Activated CD8-positive, alpha-beta T cell treated with anti-CD3 and anti-CD28 coated beads for 36 hours (primary cell): ENCODE measurements at regions not wholly inside any gene's neighbourhood (a gene's known extent, or its start where the extent isn't known, plus 50 kb on each side); places are given as distances from the start of the nearest gene placed in this dataset.
A peak's percentile ranks its signal among the peaks of the same experiment; 100 is the strongest.

ENCODE experiments used
- ATAC-seq: fragments of 200-7000 bp; cut with Tn5 transposase; one replicate; pipeline ENCODE4 v1.10.0; 2021; ENCODE audit warnings: mild to moderate bottlenecking, moderate library complexity
- CTCF ChIA-PET: fragments of 350-600 bp; sonication (Branson Sonifier 250); formaldehyde crosslinking; loops from one replicate; lab custom pipeline; 2021; ENCODE audit warnings: antibody characterized with exemption; lab: Charles Lee
- POLR2A ChIA-PET: fragments of 350-600 bp; sonication (Branson Sonifier 250); formaldehyde crosslinking; loops from one replicate; lab custom pipeline; 2021; ENCODE audit warnings: antibody characterized with exemption; lab: Charles Lee
- DNase-seq: peaks from one replicate; pipeline ENCODE4 v3.0.0-alpha.2; 2020
- H3K27ac Mint-ChIP-seq: one replicate; pipeline ENCODE4 v1.8.0; 2021; ENCODE audit warnings: mild to moderate bottlenecking, mixed read lengths
- H3K27me3 Mint-ChIP-seq: one replicate; pipeline ENCODE4 v1.8.0; 2021; ENCODE audit warnings: mixed read lengths
- H3K36me3 Mint-ChIP-seq: one replicate; pipeline ENCODE4 v1.8.0; 2021; ENCODE audit warnings: low read depth, mixed read lengths
- H3K4me1 Mint-ChIP-seq: one replicate; pipeline ENCODE4 v1.8.0; 2021; ENCODE audit warnings: low read depth, mixed read lengths
- H3K4me3 Mint-ChIP-seq: one replicate; pipeline ENCODE4 v1.8.0; 2021; ENCODE audit warnings: mild to moderate bottlenecking, moderate library complexity, mixed read lengths
- H3K9me3 Mint-ChIP-seq: one replicate; pipeline ENCODE4 v1.8.0; 2021; ENCODE audit warnings: mixed read lengths
- CTCF ChIP-seq: fragments of 200-600 bp; IDR thresholded peaks from one replicate; pipeline ENCODE4 v1.8.0; 2022; ENCODE audit warnings: antibody characterized with exemption, mild to moderate bottlenecking
- intact Hi-C: fragments of 100-400 bp; cut with micrococcal nuclease; formaldehyde crosslinking; loops from one replicate; pipeline ENCODE4 v1.10.0; 2022

- H3K27ac Mint-ChIP-seq, result no peak overlapping the region
- H3K4me1 Mint-ChIP-seq, result no peaks in the 10 kb centered on the region
- H3K9me3 Mint-ChIP-seq, result no peaks in the 10 kb centered on the region
- H3K4me3 Mint-ChIP-seq, result no peak overlapping the region
- no peak for TF ChIP-seq CTCF
- DNase-seq, result no peak
- H3K27me3 Mint-ChIP-seq, result peaks cover 10% of the 10 kb centered on the region
- intact Hi-C loops, result no loop called here
- ChIA-PET CTCF (no interaction called here), POLR2A (no interaction called here)
- H3K36me3 Mint-ChIP-seq, result no peaks in the 10 kb centered on the region
- ATAC-seq, result no peak
Measured at GRCh38 chr4:154078504-154079350, 289.8 kb upstream of the SFRP2 start.

GRCh38 chr4:154076921-154077320 is 288.0 kb upstream of the SFRP2 start:
- peaks cover 5% of the 10 kb centered on the region for H3K4me1 Mint-ChIP-seq
- no peak for TF ChIP-seq CTCF
- H3K4me3 Mint-ChIP-seq, result no peak overlapping the region
- no peak for DNase-seq
- CTCF ChIA-PET, result no interaction called here
- H3K27me3 Mint-ChIP-seq, result peaks cover 8% of the 10 kb centered on the region
- H3K9me3 Mint-ChIP-seq, result no peaks in the 10 kb centered on the region
- POLR2A ChIA-PET, result no interaction called here
- H3K36me3 Mint-ChIP-seq, result no peaks in the 10 kb centered on the region
- H3K27ac Mint-ChIP-seq, result no peak overlapping the region
- ATAC-seq, result no peak
- intact Hi-C loops, result no loop called here

GRCh38 chr4:154073107-154073822 is 284.4 kb upstream of the SFRP2 start:
- H3K9me3 Mint-ChIP-seq, result no peaks in the 10 kb centered on the region
- ATAC-seq, result peak; percentile 91
- peaks cover 8% of the 10 kb centered on the region for H3K27me3 Mint-ChIP-seq
- TF ChIP-seq CTCF, result no peak
- intact Hi-C loops, result no loop called here
- peak; percentile 28 for DNase-seq
- no peak overlapping the region for H3K4me3 Mint-ChIP-seq
- ChIA-PET CTCF (no interaction called here), POLR2A (no interaction called here)
- no peaks in the 10 kb centered on the region for H3K36me3 Mint-ChIP-seq
- peaks cover 5% of the 10 kb centered on the region for H3K4me1 Mint-ChIP-seq
- H3K27ac Mint-ChIP-seq, result no peak overlapping the region

GRCh38 chr4:154067786-154068185 is 278.9 kb upstream of the SFRP2 start:
- no peak overlapping the region for H3K27ac Mint-ChIP-seq
- ChIA-PET POLR2A (no interaction called here), CTCF (no interaction called here)
- no peak for TF ChIP-seq CTCF
- ATAC-seq (no peak), DNase-seq (no peak)
- intact Hi-C loops, result no loop called here
- H3K4me3 Mint-ChIP-seq, result no peak overlapping the region
- peaks cover 4% of the 10 kb centered on the region for H3K27me3 Mint-ChIP-seq
- H3K9me3 Mint-ChIP-seq, result peaks cover 15% of the 10 kb centered on the region
- no peaks in the 10 kb centered on the region for H3K36me3 Mint-ChIP-seq
- no peaks in the 10 kb centered on the region for H3K4me1 Mint-ChIP-seq

GRCh38 chr4:154065368-154065767 is 276.5 kb upstream of the SFRP2 start:
- no peak for DNase-seq
- Mint-ChIP-seq H3K9me3 (peaks cover 15% of the 10 kb centered on the region), H3K27ac (no peak overlapping the region), H3K4me1 (no peaks in the 10 kb centered on the region), H3K27me3 (no peaks in the 10 kb centered on the region), H3K4me3 (no peak overlapping the region), H3K36me3 (no peaks in the 10 kb centered on the region)
- intact Hi-C loops, result no loop called here
- no peak for TF ChIP-seq CTCF
- POLR2A ChIA-PET, result interaction anchor here (0.8 kb wide), 1 partner anchor 275 kb away, joined by 3 read pairs; no protein-coding TSS in a partner anchor
- CTCF ChIA-PET, result interaction anchor here (1.5 kb wide), 1 partner anchor 18 kb away, joined by 4 read pairs; no protein-coding TSS in a partner anchor
- no peak for ATAC-seq
